T-helper 17 cell (primary cell): ENCODE measurements at regions not wholly inside any gene's neighbourhood (a gene's known extent, or its start where the extent isn't known, plus 50 kb on each side); places are given as distances from the start of the nearest gene placed in this dataset.

Experiments
- ATAC-seq: fragments of 150-1000 bp; cut with Tn5 transposase; 2 replicates; pipeline ENCODE4 v1.10.0; 2021; ENCODE audit warnings: mild to moderate bottlenecking, moderate library complexity
- DNase-seq, 3 donors: peaks; one replicate each; pipeline versions ENCODE4 v3.0.0 to v3.0.0-alpha.2; 2020 to 2021
- H3K9me3 ChIP-seq: one replicate; pipeline ENCODE4 v1.7.0; 2013; ENCODE audit warnings: low read length, mild to moderate bottlenecking; ENCODE audit not compliant: control insufficient read depth, poor library complexity, severe bottlenecking
- H3K27ac Mint-ChIP-seq: one replicate; pipeline ENCODE4 v1.8.0; 2022; ENCODE audit warnings: mild to moderate bottlenecking, moderate library complexity, mixed read lengths
- H3K27me3 Mint-ChIP-seq: one replicate; pipeline ENCODE4 v1.8.0; 2022; ENCODE audit warnings: mixed read lengths
- H3K36me3 Mint-ChIP-seq: one replicate; pipeline ENCODE4 v1.8.0; 2022; ENCODE audit warnings: low read depth, mixed read lengths
- H3K4me1 Mint-ChIP-seq: one replicate; pipeline ENCODE4 v1.8.0; 2022; ENCODE audit warnings: mild to moderate bottlenecking, mixed read lengths
- H3K4me3 Mint-ChIP-seq: one replicate; pipeline ENCODE4 v1.8.0; 2022; ENCODE audit warnings: mild to moderate bottlenecking, moderate library complexity, mixed read lengths

DNA sequence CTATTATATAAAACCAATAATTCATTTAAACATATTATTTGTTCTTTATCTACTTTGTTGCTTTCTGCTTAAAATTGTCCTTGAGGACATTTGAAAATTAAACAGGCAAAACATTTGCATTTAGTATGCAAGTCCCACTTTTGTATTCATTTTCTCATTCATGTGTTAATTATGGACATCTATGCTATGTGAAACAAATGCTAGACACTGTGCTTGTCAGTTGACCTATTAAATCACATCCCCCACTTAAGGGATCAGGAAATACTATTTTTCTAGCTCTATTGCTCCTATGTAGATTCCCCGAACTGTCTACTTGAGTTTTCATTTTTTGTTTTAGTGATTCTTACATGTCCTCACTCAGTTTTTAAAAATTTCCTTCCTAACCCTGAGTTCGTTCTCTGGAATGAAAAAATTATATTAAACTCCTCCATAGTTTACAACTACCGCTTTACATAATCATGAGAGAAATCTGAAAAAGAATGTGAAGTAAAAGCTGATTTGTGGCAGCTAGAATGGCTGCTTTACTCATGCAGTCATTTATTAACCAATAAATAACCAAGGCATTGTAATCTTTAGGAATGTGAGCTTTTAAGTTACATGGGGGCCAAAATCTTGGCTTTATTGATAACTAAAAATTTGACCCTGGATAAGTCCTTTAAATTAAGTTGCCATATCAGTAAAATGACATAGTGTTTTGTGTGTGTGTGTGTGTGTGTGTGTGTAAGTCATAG, 188.5 kb downstream of the LIG4 start:
- DNase-seq (no peak), ATAC-seq (no peak)
- H3K9me3 ChIP-seq, result no peaks in the 10 kb centered on the region
- no peaks in the 10 kb centered on the region for H3K36me3 Mint-ChIP-seq
- no peaks in the 10 kb centered on the region for H3K4me1 Mint-ChIP-seq
- H3K27me3 Mint-ChIP-seq, result no peaks in the 10 kb centered on the region
- no peak overlapping the region for H3K4me3 Mint-ChIP-seq
- no peak overlapping the region for H3K27ac Mint-ChIP-seq

GRCh38 chr13:108020027-108020426, 195.3 kb downstream of the LIG4 start:
- ATAC-seq (no peak), DNase-seq (no peak)
- Mint-ChIP-seq H3K27ac (no peak overlapping the region), H3K4me1 (no peaks in the 10 kb centered on the region), H3K4me3 (no peak overlapping the region), H3K36me3 (no peaks in the 10 kb centered on the region), H3K27me3 (no peaks in the 10 kb centered on the region)
- no peaks in the 10 kb centered on the region for H3K9me3 ChIP-seq

DNA sequence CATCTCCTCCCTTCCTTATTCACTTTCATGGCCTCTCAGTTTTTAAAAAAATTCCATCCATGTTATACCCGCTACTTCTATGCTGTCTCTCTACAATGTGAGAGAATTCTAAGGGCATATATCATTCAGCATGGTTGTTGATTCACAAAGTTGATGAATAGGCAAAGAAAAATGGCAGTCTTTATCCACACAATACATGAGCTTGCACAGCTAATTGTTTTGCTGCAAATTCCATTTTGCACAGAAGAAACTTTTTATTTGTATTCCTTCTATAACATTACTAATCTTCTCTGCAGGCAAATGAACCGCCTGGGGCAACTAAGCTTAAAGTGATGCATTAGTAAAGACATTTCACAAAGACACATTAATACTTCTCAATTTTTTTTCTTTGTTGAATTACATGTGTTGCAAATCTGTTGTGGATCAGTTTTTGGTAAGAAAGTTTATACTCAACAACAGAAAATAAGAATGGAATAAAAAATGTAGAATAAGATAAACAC, 196.9 kb downstream of the LIG4 start:
- ATAC-seq (no peak), DNase-seq (no peak)
- Mint-ChIP-seq H3K27me3 (no peaks in the 10 kb centered on the region), H3K27ac (no peak overlapping the region), H3K36me3 (peaks cover 2% of the 10 kb centered on the region), H3K4me1 (no peaks in the 10 kb centered on the region), H3K4me3 (no peak overlapping the region)
- H3K9me3 ChIP-seq, result no peaks in the 10 kb centered on the region

- H3K4me1 Mint-ChIP-seq, result no peaks in the 10 kb centered on the region
- H3K27me3 Mint-ChIP-seq, result no peaks in the 10 kb centered on the region
Measured at GRCh38 chr13:108006619-108007018, 208.7 kb downstream of the LIG4 start.

DNA sequence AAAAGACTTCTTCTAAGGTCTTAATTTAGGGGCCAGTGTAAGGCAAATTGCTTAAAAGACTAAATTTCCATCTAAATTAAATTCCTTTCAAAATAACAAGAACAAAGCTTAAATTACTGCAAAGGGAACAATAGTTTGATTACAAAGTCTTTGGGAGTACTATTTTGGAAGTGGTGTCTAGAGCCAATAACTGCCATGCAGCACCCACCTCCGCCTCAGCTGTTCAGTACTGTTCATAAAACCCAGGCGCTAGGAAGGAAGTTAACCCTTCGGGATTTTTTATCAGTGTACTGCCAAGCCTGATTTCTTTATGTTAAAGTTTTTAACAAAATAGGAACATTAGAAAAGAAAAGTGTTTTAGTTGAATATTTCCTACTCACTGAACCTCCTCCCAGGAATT, 210.1 kb downstream of the LIG4 start:
- Mint-ChIP-seq H3K27me3 (no peaks in the 10 kb centered on the region), H3K27ac (no peak overlapping the region), H3K4me3 (no peak overlapping the region), H3K36me3 (no peaks in the 10 kb centered on the region), H3K4me1 (no peaks in the 10 kb centered on the region)
- no peak for DNase-seq
- no peak for ATAC-seq
- no peaks in the 10 kb centered on the region for H3K9me3 ChIP-seq

More at GRCh38 chr13:108006619-108007018, 208.7 kb downstream of the LIG4 start:
- Mint-ChIP-seq H3K27ac (no peak overlapping the region), H3K36me3 (no peaks in the 10 kb centered on the region), H3K4me3 (no peak overlapping the region)
- no peak for ATAC-seq
- H3K9me3 ChIP-seq, result no peaks in the 10 kb centered on the region
- no peak for DNase-seq

DNA sequence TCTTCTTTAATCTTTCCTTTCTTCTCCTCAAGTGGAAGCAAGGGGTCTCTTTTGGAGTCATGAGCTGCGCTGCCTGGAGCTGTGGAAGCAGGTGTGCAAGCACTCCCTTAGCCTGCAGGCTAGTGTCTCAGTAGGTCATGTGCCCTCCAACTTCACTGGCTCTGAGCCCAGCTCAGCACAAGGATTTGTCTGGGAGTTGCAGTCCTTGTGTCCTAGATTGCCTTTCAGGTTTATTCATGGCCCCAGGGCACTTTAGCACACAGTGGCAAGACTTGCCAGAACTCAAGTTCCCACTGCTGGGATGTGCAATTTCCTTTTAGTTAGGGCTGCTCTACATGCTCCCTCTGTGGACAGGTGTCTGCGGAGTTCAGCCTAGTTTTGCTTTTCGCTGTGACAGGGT, 211.7 kb downstream of the LIG4 start:
- H3K4me3 Mint-ChIP-seq, result no peak overlapping the region
- no peak for DNase-seq
- no peaks in the 10 kb centered on the region for H3K4me1 Mint-ChIP-seq
- no peaks in the 10 kb centered on the region for H3K36me3 Mint-ChIP-seq
- no peaks in the 10 kb centered on the region for H3K27me3 Mint-ChIP-seq
- ATAC-seq, result no peak
- no peak overlapping the region for H3K27ac Mint-ChIP-seq
- H3K9me3 ChIP-seq, result no peaks in the 10 kb centered on the region

- Mint-ChIP-seq H3K27ac (no peak overlapping the region), H3K27me3 (no peaks in the 10 kb centered on the region), H3K4me1 (no peaks in the 10 kb centered on the region), H3K4me3 (no peak overlapping the region), H3K36me3 (no peaks in the 10 kb centered on the region)
- DNase-seq (no peak), ATAC-seq (no peak)
- no peaks in the 10 kb centered on the region for H3K9me3 ChIP-seq
Measured at GRCh38 chr13:108000998-108001397, 214.3 kb downstream of the LIG4 start.

GRCh38 chr13:107999751-108000150, 215.6 kb downstream of the LIG4 start:
- DNase-seq, result no peak
- H3K9me3 ChIP-seq, result no peaks in the 10 kb centered on the region
- H3K36me3 Mint-ChIP-seq, result no peaks in the 10 kb centered on the region
- no peak overlapping the region for H3K4me3 Mint-ChIP-seq
- no peak for ATAC-seq
- H3K27ac Mint-ChIP-seq, result no peak overlapping the region
- no peaks in the 10 kb centered on the region for H3K4me1 Mint-ChIP-seq
- no peaks in the 10 kb centered on the region for H3K27me3 Mint-ChIP-seq

DNA sequence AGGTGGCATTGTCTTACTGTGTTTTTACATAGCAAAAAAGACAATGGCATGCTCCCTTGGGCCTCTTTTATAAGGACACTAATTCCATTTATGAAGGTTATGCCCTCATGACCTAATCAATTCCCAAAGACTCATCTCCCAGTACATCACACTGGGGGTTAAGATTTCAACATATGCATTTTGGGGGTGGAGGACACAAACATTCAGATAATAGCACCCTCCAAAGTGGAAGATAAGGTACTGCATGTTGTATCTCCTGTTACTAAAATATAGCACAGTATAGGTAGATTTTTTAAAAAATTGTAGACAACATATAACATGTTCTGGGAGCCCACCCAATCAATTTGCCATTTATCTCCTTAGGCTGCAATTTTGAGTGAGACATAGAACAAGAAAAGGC, 221.2 kb downstream of the LIG4 start:
- DNase-seq, result no peak
- no peak overlapping the region for H3K4me3 Mint-ChIP-seq
- H3K4me1 Mint-ChIP-seq, result no peaks in the 10 kb centered on the region
- H3K27me3 Mint-ChIP-seq, result no peaks in the 10 kb centered on the region
- ATAC-seq, result no peak
- H3K9me3 ChIP-seq, result no peaks in the 10 kb centered on the region
- H3K27ac Mint-ChIP-seq, result no peak overlapping the region
- no peaks in the 10 kb centered on the region for H3K36me3 Mint-ChIP-seq

- no peak overlapping the region for H3K4me3 Mint-ChIP-seq
- H3K27me3 Mint-ChIP-seq, result no peaks in the 10 kb centered on the region
- no peak overlapping the region for H3K27ac Mint-ChIP-seq
- no peaks in the 10 kb centered on the region for H3K36me3 Mint-ChIP-seq
- no peaks in the 10 kb centered on the region for H3K9me3 ChIP-seq
- DNase-seq, result no peak
- no peaks in the 10 kb centered on the region for H3K4me1 Mint-ChIP-seq
- ATAC-seq, result no peak
Measured at GRCh38 chr13:107993239-107993949, 221.9 kb downstream of the LIG4 start.

DNA sequence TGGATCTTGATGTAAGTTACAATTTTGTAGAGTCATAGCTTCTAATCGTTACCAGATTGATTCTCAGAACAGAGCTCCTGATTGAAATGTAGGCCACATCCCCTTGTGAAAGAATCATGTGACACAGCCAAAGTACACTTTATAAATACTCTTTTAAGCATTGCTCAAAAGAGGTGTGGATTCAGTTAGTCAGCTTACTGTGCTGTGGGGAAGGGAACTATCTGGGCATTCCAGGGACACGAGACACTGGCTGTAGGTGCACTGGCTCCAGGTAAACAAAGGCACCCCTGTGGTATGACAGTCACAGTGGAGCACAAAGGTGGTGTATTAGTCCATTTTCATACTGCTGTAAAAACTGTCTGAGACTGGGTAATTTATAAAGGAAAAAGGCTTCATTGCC, 222.8 kb downstream of the LIG4 start:
- no peak overlapping the region for H3K27ac Mint-ChIP-seq
- H3K36me3 Mint-ChIP-seq, result no peaks in the 10 kb centered on the region
- H3K9me3 ChIP-seq, result no peaks in the 10 kb centered on the region
- no peaks in the 10 kb centered on the region for H3K27me3 Mint-ChIP-seq
- no peak overlapping the region for H3K4me3 Mint-ChIP-seq
- ATAC-seq (no peak), DNase-seq (no peak)
- no peaks in the 10 kb centered on the region for H3K4me1 Mint-ChIP-seq

GRCh38 chr13:107977071-107977574, 238.2 kb downstream of the LIG4 start:
- ATAC-seq (no peak), DNase-seq (no peak)
- no peaks in the 10 kb centered on the region for H3K4me1 Mint-ChIP-seq
- H3K4me3 Mint-ChIP-seq, result no peak overlapping the region
- H3K27ac Mint-ChIP-seq, result no peak overlapping the region
- no peaks in the 10 kb centered on the region for H3K9me3 ChIP-seq
- H3K36me3 Mint-ChIP-seq, result no peaks in the 10 kb centered on the region
- no peaks in the 10 kb centered on the region for H3K27me3 Mint-ChIP-seq

DNA sequence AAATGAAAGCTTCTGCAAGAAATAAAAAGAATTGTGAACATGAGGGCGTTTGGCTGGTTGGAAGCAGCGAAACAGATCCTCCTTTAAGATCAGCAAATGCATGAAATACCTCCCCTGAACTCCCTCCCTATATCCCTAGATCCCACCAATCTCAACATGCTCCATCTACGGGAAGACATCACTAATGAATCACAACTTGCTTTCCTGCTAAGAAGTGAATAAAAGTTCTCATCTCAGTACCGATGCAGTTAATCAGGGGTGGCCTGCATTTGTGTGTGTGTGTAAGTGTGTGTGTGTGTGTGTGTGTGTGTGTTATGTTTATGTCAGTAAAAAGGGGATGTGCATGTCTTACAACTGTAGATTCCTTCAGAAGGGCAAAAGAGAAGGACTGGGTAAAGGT, 238.7 kb downstream of the LIG4 start:
- ATAC-seq, result no peak
- no peak overlapping the region for H3K4me3 Mint-ChIP-seq
- no peaks in the 10 kb centered on the region for H3K4me1 Mint-ChIP-seq
- H3K27ac Mint-ChIP-seq, result no peak overlapping the region
- H3K9me3 ChIP-seq, result no peaks in the 10 kb centered on the region
- DNase-seq, result no peak
- H3K27me3 Mint-ChIP-seq, result no peaks in the 10 kb centered on the region
- H3K36me3 Mint-ChIP-seq, result no peaks in the 10 kb centered on the region

DNA sequence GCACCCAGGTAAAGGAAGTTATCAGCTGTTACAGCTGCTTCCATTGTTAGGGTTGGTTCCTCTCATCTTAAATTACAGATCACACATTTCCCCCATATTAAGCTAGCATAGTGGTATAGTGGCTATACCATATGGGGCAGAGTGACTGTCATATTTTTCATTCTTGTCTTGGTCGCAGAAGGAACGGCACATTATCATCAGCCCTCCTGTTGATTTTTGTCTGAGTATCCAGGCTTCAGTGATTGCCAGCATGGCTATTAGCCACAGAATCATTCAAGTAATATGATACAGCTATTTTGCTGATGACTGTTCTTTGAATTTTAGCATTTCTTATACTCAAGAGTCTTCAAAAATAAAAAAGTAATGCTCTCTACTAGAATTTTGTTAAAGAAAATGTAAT, 240.9 kb downstream of the LIG4 start:
- H3K9me3 ChIP-seq, result no peaks in the 10 kb centered on the region
- Mint-ChIP-seq H3K4me1 (no peaks in the 10 kb centered on the region), H3K27me3 (no peaks in the 10 kb centered on the region), H3K27ac (no peak overlapping the region), H3K4me3 (no peak overlapping the region), H3K36me3 (no peaks in the 10 kb centered on the region)
- no peak for ATAC-seq
- DNase-seq, result no peak
